KMS-11 (cell line): ENCODE measurements at regions not wholly inside any gene's neighbourhood (a gene's known extent, or its start where the extent isn't known, plus 50 kb on each side); places are given as distances from the start of the nearest gene placed in this dataset.

Experiments used
- H2AFZ ChIP-seq: fragments of 200-600 bp; sonication (generic); 2 replicates; pipeline ENCODE4 v1.6.1; 2016; ENCODE audit warnings: antibody characterized with exemption, mixed run types, low read depth
- H3K27ac ChIP-seq: fragments of 200-600 bp; sonication (generic); 2 replicates; pipeline ENCODE4 v1.6.1; 2016; ENCODE audit warnings: mild to moderate bottlenecking, mixed run types
- H3K27me3 ChIP-seq: fragments of 200-600 bp; sonication (generic); 2 replicates; pipeline ENCODE4 v1.6.1; 2017; ENCODE audit warnings: mild to moderate bottlenecking, low read depth, mixed run types, moderate library complexity; ENCODE audit not compliant: insufficient read depth
- H3K36me3 ChIP-seq: fragments of 200-600 bp; sonication (generic); 2 replicates; pipeline ENCODE4 v1.6.1; 2017; ENCODE audit warnings: mild to moderate bottlenecking, mixed run types; ENCODE audit not compliant: insufficient read depth
- H3K4me1 ChIP-seq: fragments of 200-600 bp; sonication (generic); 2 replicates; pipeline ENCODE4 v1.6.1; 2016; ENCODE audit warnings: mild to moderate bottlenecking, low read depth, mixed run types; ENCODE audit not compliant: poor library complexity, severe bottlenecking
- H3K4me2 ChIP-seq: fragments of 200-600 bp; sonication (generic); 2 replicates; pipeline ENCODE4 v1.7.0; 2016; ENCODE audit warnings: mild to moderate bottlenecking, mixed run types
- H3K4me3 ChIP-seq: fragments of 200-600 bp; sonication (generic); IDR thresholded peaks from 2 replicates; pipeline ENCODE4 v1.6.1; 2017; ENCODE audit warnings: low read depth, low read length, mixed read lengths; ENCODE audit not compliant: insufficient read depth
- H3K79me2 ChIP-seq: fragments of 200-600 bp; sonication (generic); 2 replicates; pipeline ENCODE4 v1.6.1; 2016; ENCODE audit warnings: low read depth, mixed run types; ENCODE audit not compliant: insufficient read depth
- H3K9ac ChIP-seq: fragments of 200-600 bp; sonication (generic); 2 replicates; pipeline ENCODE4 v1.6.1; 2016; ENCODE audit warnings: mild to moderate bottlenecking, mixed run types
- H4K20me1 ChIP-seq: fragments of 200-600 bp; sonication (generic); 2 replicates; pipeline ENCODE4 v1.6.1; 2016; ENCODE audit warnings: mild to moderate bottlenecking, mixed run types; ENCODE audit not compliant: insufficient read depth
- TF ChIP-seq, protein P1 (sequence below): fragments of 200-600 bp; sonication (generic); conservative IDR thresholded peaks from 2 replicates; pipeline ENCODE4 v1.6.1; 2017; ENCODE audit warnings: low read depth, mild to moderate bottlenecking, antibody characterized with exemption, low read length, moderate library complexity, mixed read lengths

DNA sequence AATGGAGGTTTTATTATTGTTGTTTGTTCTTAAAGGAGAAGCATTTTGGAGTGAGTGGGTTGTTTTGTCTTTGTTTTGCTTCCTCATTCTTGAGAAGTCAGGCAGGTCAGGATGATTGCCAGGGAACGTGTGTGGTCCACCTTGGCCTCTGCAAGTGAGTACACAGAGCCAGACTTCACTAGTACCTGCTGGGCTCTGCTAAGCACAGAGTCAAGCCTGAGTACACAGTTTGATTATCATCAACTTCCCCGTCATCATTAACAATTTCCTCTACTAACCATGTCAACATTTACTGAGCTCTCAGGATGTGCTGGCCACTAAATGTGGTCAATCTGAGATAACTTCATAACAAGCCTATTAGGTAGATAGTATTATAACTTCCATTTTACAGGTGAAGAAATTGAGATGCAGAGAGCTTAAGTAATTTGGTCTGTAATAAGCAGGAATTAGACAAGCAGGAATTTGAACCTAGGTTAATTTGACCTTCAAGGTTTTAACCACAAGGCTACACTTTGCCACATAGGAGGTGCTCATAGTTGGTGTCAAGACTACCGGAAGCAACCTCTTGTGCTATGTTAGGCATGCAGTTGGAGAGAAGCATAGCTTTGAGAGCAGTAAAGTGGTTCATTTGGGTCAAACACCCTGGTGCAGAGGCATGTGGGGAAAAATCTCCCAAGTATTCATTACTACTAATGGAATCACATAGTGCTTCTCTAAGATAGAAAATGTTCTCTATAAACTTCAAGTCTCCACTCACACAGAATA, 178.3 kb downstream of the NUAK1 start:
- Histone ChIP-seq H3K4me1 (no peaks in the 10 kb centered on the region), H2AFZ (no peak overlapping the region), H3K27ac (no peak overlapping the region), H3K79me2 (no peaks in the 10 kb centered on the region), H3K4me3 (no peak overlapping the region), H4K20me1 (no peaks in the 10 kb centered on the region), H3K36me3 (no peaks in the 10 kb centered on the region), H3K27me3 (no peaks in the 10 kb centered on the region), H3K9ac (no peak overlapping the region), H3K4me2 (no peak overlapping the region)
- TF ChIP-seq, protein P1, sequence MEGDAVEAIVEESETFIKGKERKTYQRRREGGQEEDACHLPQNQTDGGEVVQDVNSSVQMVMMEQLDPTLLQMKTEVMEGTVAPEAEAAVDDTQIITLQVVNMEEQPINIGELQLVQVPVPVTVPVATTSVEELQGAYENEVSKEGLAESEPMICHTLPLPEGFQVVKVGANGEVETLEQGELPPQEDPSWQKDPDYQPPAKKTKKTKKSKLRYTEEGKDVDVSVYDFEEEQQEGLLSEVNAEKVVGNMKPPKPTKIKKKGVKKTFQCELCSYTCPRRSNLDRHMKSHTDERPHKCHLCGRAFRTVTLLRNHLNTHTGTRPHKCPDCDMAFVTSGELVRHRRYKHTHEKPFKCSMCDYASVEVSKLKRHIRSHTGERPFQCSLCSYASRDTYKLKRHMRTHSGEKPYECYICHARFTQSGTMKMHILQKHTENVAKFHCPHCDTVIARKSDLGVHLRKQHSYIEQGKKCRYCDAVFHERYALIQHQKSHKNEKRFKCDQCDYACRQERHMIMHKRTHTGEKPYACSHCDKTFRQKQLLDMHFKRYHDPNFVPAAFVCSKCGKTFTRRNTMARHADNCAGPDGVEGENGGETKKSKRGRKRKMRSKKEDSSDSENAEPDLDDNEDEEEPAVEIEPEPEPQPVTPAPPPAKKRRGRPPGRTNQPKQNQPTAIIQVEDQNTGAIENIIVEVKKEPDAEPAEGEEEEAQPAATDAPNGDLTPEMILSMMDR = no peak

GRCh38 chr12:105961821-105962671, 176.7 kb downstream of the NUAK1 start:
- Histone ChIP-seq H3K9ac (no peak overlapping the region), H3K4me1 (no peaks in the 10 kb centered on the region), H3K79me2 (no peaks in the 10 kb centered on the region), H3K4me2 (no peak overlapping the region), H2AFZ (no peak overlapping the region), H3K4me3 (no peak overlapping the region), H4K20me1 (no peaks in the 10 kb centered on the region), H3K27me3 (no peaks in the 10 kb centered on the region), H3K36me3 (no peaks in the 10 kb centered on the region), H3K27ac (no peak overlapping the region)
- TF ChIP-seq, protein P1 = no peak

DNA sequence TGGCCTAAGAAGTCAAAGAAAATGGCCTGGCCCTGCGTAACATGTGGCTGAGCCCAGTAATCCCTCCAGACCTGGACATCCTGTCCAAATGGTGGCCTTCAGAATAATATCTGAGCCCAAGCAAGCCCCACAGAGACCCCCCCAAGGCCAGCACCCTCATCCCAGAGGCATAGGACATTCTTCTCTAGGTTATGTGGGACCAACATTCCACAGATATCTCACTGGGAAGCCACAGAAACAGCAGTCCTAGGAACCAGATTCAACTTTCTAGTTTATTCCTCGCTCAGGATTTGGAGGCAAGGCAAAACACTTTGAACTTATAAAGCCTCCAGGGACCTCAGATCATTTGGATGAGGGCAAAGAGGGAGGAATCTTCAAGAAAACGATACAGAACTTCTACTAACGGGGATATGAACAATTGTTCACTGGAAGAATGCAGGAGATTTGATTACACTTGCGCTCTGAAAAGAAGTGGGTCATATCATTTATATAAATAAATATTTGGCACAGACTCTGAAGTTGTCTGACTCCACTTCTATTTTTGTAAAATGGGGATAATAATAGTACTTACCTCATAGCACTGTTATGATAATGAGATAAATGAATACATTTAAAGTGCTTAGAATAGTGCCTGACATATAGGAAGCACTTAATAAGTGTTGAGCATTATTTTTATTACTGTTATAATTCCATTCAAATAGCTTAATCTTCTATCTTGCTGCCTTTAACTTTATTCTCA, 171.5 kb downstream of the NUAK1 start:
- Histone ChIP-seq H3K79me2 (no peaks in the 10 kb centered on the region), H3K9ac (no peak overlapping the region), H3K4me1 (no peaks in the 10 kb centered on the region), H3K36me3 (no peaks in the 10 kb centered on the region), H2AFZ (no peak overlapping the region), H3K27me3 (no peaks in the 10 kb centered on the region), H3K4me2 (no peak overlapping the region), H3K4me3 (no peak overlapping the region), H3K27ac (no peak overlapping the region), H4K20me1 (no peaks in the 10 kb centered on the region)
- TF ChIP-seq, protein P1 = no peak

DNA sequence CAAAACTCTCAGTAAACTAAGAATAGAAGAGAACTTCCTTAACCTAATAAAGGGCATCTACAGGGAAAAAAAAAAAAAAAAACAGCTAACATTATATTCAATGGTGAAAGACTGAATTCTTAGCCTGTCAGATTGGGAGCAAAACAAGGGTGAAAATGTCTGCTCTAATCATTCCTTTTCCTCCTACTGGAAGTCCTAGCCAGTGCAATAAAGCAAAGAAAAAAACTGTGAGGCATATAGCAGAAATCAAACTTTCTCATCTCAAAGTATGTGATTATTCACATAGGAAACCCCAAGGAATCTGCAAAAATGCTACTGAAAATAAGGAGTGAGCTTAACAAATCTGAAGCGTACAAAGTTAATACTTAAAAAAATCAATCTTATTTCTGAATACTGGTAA, 170.7 kb downstream of the NUAK1 start:
- Histone ChIP-seq H3K79me2 (no peaks in the 10 kb centered on the region), H3K9ac (no peak overlapping the region), H3K4me1 (no peaks in the 10 kb centered on the region), H3K36me3 (no peaks in the 10 kb centered on the region), H4K20me1 (no peaks in the 10 kb centered on the region), H3K27ac (no peak overlapping the region), H3K4me3 (no peak overlapping the region), H2AFZ (no peak overlapping the region), H3K27me3 (no peaks in the 10 kb centered on the region), H3K4me2 (no peak overlapping the region)
- TF ChIP-seq, protein P1 = no peak
